ENCODE measurements at regions not wholly inside any gene's neighbourhood (a gene's known extent, or its start where the extent isn't known, plus 50 kb on each side); places are given as distances from the start of the nearest gene placed in this dataset.

DNA sequence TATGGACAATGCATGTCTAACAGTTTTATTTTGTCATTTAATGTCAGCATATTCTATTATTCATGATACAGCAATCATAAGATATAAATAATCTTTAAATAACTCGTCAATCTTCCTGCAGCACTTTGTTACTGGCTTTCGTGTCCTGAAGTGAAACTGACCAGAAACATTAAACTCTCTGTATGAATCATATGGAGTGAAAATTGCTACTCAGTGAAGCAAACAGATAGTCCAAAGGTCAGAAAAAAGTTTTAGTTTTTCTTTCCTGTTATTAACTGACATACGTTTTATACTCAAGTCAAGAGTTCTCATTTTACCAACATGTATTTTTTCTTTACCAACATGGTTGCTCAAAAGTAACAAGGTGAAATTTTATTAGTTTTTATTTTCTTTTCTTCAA lies 106.8 kb upstream of the GALNT5 start:
- CTCF ChIA-PET, result no interaction called here
- no peak overlapping the region for H3K9ac ChIP-seq (replicated peaks; ENCODE audit: extremely low read depth, insufficient read depth, low read length)
- intact Hi-C loops (cut with micrococcal nuclease), result no loop called here
- no peaks in the 10 kb centered on the region for H4K20me1 ChIP-seq (replicated peaks; ENCODE audit: control insufficient read depth, extremely low read depth, insufficient read depth, low read length)
- no peaks in the 10 kb centered on the region for H3K9me3 ChIP-seq (replicated peaks; ENCODE audit: control insufficient read depth, insufficient read depth, low read length)
- DNase-seq (ENCODE audit: low read depth, low spot score) (no peak), FAIRE-seq (no peak)
- H3K27ac ChIP-seq (ENCODE audit: insufficient read depth, low read depth, low read length), result no peak overlapping the region
- TF ChIP-seq POLR2AphosphoS5 (IDR thresholded peaks at IDR 0.05; ENCODE audit: insufficient read depth, low read depth, low read length), result no peak
- TF ChIP-seq EZH2 (IDR thresholded peaks at IDR 0.05; ENCODE audit: borderline replicate concordance, low read depth, low read length, severe bottlenecking), result no peak
- TF ChIP-seq, protein P1, sequence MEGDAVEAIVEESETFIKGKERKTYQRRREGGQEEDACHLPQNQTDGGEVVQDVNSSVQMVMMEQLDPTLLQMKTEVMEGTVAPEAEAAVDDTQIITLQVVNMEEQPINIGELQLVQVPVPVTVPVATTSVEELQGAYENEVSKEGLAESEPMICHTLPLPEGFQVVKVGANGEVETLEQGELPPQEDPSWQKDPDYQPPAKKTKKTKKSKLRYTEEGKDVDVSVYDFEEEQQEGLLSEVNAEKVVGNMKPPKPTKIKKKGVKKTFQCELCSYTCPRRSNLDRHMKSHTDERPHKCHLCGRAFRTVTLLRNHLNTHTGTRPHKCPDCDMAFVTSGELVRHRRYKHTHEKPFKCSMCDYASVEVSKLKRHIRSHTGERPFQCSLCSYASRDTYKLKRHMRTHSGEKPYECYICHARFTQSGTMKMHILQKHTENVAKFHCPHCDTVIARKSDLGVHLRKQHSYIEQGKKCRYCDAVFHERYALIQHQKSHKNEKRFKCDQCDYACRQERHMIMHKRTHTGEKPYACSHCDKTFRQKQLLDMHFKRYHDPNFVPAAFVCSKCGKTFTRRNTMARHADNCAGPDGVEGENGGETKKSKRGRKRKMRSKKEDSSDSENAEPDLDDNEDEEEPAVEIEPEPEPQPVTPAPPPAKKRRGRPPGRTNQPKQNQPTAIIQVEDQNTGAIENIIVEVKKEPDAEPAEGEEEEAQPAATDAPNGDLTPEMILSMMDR (IDR thresholded peaks at IDR 0.05; ENCODE audit: extremely low read depth in 1 of 2, insufficient read depth in 1 of 2, low read depth in 1 of 2, low read length in 2 of 2), result no peak
- TF ChIP-seq MYC (IDR thresholded peaks at IDR 0.05; ENCODE audit: low read depth, low read length), result no peak
- no peak for TF ChIP-seq FOS (IDR thresholded peaks at IDR 0.05; ENCODE audit: borderline replicate concordance, insufficient read depth, low read length)
- no peak for TF ChIP-seq POLR2A (IDR thresholded peaks at IDR 0.05; ENCODE audit: low read depth, low read length)
- TF ChIP-seq, protein P2, sequence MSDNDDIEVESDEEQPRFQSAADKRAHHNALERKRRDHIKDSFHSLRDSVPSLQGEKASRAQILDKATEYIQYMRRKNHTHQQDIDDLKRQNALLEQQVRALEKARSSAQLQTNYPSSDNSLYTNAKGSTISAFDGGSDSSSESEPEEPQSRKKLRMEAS (IDR thresholded peaks at IDR 0.05; ENCODE audit: insufficient read depth, insufficient read length), result no peak
- no peak for TF ChIP-seq JUN (IDR thresholded peaks at IDR 0.05; ENCODE audit: borderline replicate concordance, insufficient read depth, insufficient read length, low read depth)
- TF ChIP-seq GATA2 (IDR thresholded peaks at IDR 0.05; ENCODE audit: insufficient read depth, insufficient read length, low read depth, low read length), result no peak
- H2AFZ ChIP-seq (ENCODE audit: low read depth, low read length), result no peak overlapping the region
- dilution Hi-C loops (cut with MboI; ENCODE audit: extremely low pct_ligation_motif_present, low sequenced_read_pairs), result no loop called here
- peaks cover 0 to 2% of the 10 kb centered on the region in 2 experiments for H3K27me3 ChIP-seq (ENCODE audit: control insufficient read depth in 2 of 2, insufficient read depth in 2 of 2, low read length in 2 of 2)
- no peak overlapping the region for H3K4me2 ChIP-seq (ENCODE audit: insufficient read depth, low read length)
- H3K4me3 ChIP-seq (replicated peaks in 1 of 3; ENCODE audit: insufficient read depth in 1 of 3, low read depth in 1 of 3, low read length in 3 of 3), result no peak overlapping the region
- H3K79me2 ChIP-seq (ENCODE audit: control insufficient read depth, insufficient read depth, low read length), result no peaks in the 10 kb centered on the region
- no peaks in the 10 kb centered on the region for H3K9me1 ChIP-seq (replicated peaks; ENCODE audit: control insufficient read depth, extremely low read depth, insufficient read depth, low read length)
- POLR2A ChIA-PET, result no interaction called here
- no TSS peak for BruUV-seq (replicated peaks)
- no peaks in the 10 kb centered on the region for H3K36me3 ChIP-seq (ENCODE audit: control insufficient read depth in 2 of 2, extremely low read depth in 1 of 2, insufficient read depth in 2 of 2, low read length in 2 of 2)
- no peaks in the 10 kb centered on the region for H3K4me1 ChIP-seq (ENCODE audit: control insufficient read depth, extremely low read depth, insufficient read depth, low read length)

Measured in endothelial cell of umbilical vein (primary cell).